GM18873 (cell line): ENCODE measurements at regions not wholly inside any gene's neighbourhood (a gene's known extent, or its start where the extent isn't known, plus 50 kb on each side); places are given as distances from the start of the nearest gene placed in this dataset.

ENCODE experiments used
- ATAC-seq: cut with Tn5 transposase; IDR thresholded peaks from one replicate; pipeline ENCODE4 v1.9.1; 2021; ENCODE audit warnings: mild to moderate bottlenecking, moderate library complexity, moderate number of reproducible peaks; ENCODE audit not compliant: unreplicated experiment, low FRiP score

DNA sequence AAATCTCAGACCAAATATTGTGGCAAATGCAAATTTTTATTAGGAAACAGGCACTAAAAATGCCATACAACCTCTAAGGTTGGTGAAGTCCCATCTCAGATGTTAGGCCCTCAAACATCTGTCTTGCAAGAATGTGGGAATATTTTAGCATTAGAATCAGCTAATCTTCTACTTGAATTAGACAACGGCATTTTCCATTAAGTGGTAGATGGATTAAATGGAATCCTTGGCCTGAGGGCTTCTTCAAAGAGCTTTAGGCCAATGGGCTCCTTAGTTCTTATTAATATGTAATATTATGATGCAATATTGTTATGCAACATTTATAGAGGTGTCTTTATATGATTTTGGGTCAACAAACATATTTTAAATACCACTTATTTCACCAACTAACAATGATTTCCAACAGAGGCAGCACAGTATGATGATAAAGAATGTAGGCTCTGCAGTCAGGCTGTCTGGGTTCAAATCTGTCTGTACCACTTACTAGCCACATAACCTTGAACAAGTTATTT, 122.9 kb upstream of the PLEKHA5 start:
- no peak for ATAC-seq

DNA sequence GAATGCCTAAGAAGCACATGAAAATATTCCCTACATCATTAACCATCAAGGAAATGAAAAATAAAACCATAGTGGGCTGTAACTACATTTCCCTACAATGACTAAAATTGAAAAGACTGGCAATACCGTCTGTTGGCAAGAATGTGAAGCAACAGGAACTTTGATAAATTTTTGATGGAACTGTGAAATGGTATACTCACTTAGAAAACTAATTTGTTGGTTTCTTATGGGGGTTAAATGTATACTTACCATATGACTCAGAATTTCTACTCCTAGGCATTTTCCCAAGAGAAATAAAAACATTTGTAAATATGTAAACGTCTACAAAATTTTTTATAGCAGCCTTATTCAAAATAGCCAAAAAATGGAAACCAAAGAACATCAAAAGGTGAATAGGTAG, 121.4 kb upstream of the PLEKHA5 start:
- no peak for ATAC-seq

DNA sequence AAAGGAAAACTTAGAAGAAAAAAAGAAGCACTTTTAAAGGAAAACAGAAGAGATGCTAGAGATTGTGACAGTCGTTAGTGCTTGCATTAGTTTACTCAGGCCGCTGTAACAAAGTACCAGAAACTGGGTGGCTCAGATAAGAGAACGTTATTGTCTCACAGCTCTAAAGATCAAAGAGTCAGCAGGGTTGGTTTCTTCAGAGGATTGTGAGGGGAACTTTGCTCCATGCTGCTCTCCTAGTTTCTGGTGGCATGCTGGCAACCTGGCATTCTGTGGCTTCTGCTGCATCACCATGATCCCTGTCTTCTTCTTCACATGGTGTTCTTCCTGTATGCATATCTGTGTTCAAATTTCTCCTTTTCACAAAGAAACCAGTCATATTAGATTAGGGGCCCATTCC, 119.4 kb upstream of the PLEKHA5 start:
- ATAC-seq = no peak

DNA sequence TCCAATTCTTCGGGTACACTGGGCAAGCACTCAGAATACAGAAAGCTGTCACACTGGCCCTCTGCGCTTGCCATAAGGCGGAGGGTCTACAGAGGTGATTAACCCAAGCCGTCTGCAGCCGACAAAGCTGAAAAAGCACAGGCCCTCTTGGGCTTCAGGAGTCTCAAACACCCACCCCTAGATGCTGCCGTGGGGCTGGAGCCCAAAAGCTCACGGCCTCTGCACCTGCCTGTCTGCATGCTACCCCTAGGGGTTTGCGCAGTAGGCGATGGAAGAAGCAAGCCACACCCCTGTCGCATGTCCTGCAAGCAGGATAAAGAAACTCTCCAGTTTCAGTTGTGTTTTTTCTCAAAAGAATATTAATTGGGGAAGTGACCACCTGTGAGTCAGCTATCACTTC, 118.8 kb upstream of the PLEKHA5 start:
- no peak for ATAC-seq

DNA sequence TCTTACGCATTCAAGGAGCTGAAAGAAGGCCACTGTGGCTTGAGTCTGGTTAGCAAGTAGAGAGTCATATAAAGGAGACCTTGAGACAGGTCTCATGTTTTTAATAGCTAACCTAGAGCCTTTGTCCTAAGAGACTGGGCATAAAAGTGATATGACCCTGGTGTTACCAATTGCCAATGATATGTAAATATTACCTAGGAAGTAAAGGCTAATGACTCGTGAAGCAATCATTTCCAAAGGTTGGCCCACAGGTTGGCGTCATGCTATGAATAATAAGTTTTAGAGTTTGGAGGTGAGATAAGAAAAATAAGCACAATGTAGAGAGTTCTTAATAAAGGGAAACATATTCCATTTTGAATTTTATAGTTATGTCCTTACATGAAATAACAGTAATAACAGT, 116.6 kb upstream of the PLEKHA5 start:
- no peak for ATAC-seq

DNA sequence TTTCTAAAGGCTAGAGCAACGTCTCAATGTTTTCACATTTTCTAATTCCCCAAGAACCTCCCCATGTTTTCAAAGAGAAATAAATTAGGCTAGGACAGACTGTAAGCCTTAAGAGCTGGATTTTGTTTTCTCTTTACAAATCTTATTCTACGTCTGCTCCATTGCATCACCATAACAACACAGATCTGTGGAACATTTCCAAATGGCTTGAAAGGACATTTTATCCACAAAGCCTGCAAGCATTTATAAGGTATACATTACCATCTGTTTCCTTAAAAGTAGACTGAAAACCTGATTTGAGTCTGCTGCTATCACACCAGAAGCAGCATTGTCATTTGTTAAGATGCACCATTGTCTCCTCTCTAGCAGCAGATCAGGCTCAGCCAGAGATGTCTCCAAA, 115.3 kb upstream of the PLEKHA5 start:
- ATAC-seq = no peak

DNA sequence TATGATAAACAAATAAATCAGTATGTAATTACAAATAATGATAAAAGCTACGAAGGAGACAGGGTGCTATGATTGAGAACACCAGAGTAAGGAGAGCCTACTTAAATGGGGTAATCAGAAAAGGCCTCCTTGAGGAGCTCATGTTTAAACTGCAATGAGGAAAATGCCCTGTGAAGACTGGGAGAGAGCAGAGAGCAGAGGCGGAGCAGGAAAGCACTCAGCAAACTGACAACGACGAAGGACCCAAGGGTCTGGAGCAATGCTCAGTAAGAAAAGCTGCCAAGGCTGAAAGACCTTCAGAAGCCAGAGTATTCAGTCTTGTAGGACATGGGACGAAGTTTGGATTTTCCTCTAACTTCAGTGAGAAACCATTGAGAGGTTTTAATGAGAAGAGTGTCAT, 114.2 kb upstream of the PLEKHA5 start:
- ATAC-seq = no peak

DNA sequence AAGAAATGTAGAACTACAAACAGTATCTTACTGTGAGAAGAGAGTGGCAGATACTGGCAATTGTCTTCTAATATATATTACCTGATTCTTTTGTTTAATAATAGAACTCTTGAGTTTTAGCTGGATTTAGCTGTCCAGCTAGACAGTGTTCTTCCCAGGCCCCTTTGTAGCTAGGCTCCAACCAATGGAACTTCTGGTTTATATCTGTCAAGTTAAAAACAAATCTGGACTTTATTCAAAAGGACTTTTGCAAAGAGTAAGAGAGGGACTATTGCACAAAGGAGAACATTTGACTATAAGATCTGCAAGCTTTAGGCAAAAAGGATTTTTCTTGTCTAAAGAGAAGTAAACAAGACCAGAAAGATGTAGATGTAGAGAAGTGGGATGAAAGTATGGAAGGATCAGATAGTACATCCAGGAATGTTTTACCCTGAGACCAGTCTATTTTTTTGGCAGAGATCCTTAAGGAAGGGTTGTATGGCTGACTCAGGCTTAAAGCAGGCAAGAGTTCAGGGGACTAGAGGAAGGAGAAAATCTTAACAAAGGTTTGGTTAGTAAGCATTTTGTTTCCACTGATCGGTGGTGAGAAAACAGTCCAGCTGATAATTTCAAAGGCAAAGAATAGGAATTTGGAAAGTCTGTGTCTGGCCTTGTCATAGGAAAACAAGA, 111.1 kb upstream of the PLEKHA5 start:
- ATAC-seq = no peak

DNA sequence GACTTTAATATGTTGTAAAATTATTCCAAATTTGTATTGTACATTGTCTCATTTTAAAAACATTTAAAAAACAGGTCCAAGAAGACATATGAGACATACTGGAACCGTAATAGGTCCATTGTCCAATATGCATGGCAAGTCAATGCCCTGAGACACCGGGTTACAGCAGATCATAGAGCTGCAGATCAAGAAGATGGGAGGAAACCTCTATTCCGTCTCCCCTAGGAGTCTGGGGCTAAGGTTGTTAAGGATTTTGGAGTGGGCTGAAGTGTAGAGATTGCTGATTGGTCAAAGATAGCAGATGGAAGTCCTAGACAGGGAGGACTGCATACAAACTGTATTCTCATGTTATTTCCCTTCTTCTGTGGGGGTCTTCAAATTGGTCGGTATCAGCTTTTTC, 108.3 kb upstream of the PLEKHA5 start:
- ATAC-seq = no peak

DNA sequence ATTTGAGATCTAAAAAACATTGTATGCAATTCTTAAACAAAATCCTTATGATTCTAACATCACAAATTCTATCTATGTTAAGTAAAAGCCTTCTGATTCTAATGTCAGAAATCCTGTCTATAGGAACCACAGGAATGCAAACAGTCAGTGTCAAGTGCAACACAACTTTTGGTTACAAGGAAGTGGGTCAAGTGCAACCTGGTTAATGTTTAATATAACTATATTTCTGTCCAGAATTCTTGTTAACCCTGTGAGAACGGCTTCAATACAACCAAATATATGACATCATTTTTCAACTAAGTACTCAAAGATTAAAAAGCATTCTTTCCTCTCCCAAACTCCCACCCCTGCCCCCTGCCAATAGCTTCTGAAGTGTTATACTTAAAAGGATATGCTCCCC, 107.9 kb upstream of the PLEKHA5 start:
- ATAC-seq = no peak

DNA sequence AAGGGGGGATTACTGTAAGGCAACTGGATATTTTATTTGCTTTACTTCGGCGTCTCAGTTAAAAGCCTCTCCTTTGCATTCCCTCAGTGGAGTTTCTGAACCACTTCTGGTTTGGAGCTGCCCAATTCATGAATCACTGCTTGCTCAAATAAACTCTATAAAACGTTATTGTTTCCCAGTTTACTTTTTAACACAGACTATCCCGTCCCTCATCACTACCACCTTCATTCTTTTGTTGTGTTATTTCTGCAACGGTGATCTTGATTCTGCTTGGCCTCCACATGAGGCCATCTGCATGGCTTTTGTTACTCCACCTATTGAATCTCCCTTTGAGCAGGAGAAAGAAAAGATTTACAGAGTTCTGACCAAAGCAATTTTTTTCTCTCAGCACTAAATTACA, 104.0 kb upstream of the PLEKHA5 start:
- ATAC-seq = no peak

DNA sequence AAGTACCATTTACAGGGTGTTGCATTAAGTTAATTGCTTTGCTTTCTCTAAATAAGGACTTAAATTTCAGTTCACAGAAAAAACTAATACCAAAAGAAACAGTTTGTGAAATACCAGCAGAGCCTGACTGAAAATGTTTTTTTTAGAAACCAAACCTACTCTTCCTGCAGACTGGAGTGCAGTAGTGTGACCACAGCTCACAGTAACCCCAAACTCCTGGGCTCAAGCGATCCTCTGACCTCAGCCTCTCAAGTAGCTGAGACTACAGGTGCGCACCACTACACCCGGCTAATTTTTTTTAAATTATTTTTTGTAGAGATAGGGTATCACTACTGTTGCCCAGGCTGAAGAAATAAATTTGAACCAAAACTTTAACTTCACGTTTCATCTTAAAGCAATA, 103.5 kb upstream of the PLEKHA5 start:
- no peak for ATAC-seq

DNA sequence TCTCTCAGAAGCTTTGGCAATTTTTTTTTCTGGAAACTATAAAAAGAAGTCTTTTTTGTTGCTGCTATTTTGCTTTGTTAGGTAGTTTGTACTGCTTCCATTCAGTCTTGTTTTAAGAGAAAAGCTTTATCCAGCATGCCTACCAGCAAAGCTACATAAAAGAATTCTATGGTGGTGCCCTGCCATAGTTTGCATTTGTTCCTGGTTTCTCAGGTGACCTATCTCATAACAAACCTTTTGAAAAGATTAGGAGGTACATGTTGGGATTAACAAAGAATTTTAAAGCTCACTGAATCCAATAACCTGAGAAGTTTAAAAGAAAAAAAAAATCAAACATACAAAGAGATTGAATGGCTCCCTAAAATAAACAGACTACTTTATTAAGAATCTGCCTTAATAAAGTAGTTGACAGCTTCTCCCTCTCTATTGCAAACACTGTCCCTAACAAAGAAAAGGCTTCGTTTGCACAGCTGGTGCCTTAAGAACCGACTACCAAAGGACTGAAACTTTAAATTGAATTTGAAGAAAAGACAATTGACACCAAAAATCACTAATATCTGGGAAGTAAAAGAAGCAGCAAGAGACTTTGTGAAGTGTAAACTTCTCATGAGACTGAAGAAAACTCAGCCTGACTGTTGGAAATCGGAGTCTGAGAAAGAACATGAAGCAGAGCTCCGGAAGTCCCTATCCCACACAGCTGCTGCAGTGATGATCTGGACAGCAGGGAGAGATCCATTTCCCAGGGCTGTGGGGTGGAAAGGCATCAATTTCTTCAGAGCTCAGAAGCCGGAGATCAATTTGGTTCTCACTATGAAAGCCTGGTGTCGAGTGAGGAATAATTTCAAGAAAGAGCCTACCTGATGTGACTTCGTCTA, 102.7 kb upstream of the PLEKHA5 start:
- no peak for ATAC-seq

DNA sequence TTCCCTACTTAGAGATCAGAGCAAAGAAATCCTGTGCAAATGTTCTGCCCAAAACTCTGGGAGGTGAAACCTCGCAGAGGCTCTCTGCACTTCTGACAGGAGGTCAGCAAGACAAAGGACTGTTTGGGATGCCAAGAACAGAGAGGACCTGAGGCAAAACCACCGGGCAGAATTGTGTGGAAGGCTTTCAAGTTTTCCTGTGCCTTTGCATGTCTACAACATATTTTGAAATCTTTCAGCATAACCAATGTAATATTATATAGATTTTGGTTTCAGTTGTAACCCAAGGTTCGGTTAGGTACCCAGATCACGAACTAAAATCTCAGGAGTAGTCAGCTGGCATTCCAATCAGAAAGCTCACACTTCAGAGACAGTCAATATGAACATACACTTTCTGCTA, 99.4 kb upstream of the PLEKHA5 start:
- no peak for ATAC-seq

DNA sequence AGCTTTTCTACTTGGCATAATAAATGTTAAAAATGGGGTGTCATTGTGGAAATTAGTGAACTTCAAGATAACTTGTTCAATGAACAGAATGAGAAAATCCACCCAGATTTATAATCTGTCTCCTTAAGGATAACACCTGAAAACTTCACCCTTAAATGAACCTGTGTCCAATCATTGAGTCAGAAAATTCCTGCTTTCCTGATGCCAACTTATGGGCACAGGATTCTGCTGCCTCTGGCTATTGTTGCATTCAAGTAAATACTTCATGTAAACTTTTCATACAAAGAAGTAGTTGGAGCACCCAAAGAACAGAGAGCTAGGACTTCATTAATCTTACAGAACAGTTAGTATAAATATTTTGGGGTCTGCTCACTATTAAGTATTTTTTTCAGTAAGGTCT, 98.9 kb upstream of the PLEKHA5 start:
- no peak for ATAC-seq

DNA sequence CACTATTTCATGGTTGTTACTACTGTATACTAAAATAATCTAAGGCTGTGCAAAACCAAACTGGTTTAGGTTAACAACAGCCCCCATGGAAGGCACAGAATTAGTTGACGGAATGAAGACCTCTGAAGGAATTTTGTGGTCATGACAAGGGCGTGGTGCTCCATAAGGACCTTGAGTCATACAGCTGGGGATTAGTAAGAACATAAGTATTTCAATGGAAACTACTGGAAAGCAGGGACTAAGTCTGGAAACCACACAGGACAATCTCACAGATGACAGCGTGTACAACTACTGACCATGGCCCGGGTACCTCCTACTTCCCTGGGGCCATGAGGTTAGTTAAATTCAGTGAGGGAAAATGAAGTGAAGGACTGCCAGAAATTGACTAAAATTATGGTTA, 98.5 kb upstream of the PLEKHA5 start:
- no peak for ATAC-seq

DNA sequence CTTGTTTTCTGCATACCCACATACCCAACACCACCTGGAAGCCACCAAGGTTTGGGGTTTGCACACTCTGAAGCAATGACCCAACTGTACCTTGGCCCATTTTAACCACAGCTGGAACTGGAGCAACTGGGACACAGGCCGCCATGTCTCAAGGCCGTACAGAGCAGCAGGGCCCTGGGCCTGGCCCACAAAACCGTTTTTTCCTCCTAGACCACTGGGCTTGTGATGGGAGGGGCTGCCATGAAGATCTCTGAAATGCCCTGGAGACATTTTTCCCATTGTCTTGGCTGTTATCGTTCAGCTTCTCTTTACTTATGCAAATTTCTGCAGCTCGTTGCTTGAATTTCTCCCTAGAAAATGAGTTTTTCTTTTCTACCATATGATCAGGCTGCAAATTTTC, 96.7 kb upstream of the PLEKHA5 start:
- ATAC-seq = no peak

DNA sequence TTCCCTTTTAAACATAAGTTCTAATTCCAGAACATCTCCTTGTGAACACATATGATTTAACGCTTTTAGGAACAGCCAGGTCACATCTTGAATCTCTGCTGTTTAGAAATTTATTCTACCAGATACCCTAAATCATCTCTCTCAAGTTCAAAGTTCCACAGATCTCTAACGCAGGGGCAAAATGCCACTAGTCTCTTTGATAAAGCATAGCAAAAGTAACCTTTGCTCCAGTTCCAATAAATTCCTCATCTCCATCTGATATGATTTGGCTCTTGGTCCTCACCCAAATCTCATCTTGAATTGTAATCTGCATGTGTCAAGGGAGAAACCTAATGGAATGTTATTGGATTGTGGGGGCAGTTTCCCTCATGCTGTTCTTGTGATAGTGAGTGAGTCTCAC, 96.3 kb upstream of the PLEKHA5 start:
- ATAC-seq = no peak

DNA sequence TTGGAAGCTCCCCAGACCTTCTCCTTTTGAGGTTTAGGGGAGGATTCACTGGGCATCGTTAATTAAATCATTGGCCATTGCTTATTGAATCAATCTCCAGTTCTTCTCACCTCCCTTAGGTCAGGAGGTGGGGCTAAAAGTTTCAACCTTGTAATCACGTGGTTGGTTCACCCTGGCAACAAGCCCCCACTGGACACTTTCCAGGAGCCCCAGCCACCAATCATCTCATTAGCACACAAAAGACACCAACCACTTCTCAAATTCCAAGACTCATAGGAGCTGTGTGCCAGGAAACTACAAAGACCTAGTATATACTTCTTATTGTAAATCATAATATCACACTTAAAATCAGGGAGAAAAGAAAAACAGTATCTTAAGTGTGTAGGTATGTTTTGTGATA, 94.6 kb upstream of the PLEKHA5 start:
- ATAC-seq = no peak

DNA sequence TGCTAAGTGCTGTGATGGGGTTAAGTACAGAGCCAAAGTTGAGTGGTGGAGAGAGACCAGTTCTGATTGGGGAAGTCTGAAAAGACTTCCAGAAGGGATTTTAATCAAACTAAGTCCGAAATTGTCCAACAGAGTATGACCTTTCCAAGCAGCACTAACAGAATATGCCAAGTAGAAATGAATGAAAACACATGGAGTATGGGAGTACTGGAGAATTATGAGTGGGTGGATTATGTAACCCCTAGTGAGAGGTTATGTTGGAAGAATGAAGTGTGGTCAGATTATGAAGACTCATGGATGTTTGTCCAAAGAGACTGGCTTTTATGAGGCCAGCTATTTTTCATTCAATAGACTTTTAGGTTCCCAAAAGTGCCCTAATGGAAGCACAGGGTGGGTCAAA, 94.0 kb upstream of the PLEKHA5 start:
- ATAC-seq = no peak

DNA sequence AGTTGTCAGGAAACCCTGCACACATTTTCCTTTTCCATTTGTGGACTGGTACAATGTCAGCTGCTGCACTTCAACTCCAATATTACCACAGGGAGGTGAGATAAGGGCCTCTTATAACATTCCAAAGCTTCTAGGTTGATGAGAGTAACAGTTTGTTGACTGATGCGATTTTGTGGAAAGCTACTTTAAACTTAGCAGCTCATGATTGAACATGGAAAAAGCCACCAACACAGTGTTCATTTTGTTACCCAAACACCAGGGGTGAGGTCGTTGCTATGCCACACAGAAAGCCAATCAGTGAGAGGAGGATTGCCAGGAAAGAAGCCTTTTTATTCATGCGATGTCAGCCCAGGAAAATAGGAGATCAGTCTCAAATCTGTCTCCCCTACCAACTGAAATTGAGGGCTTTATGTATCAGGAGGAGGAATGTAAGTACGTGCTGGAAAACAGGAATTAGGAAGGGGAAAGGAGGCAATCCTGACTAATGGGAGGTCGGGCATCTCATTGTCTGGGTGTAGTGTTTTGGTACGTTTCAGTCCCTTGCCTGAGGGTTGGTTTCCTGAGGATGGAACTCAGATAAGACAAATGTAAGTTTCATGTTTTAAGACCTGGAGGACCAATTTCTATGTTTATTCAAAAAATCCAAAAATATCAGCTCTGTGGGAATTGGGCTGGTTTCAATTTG, 92.7 kb upstream of the PLEKHA5 start:
- ATAC-seq = no peak
